H1 (cell line): ENCODE measurements at regions not wholly inside any gene's neighbourhood (a gene's known extent, or its start where the extent isn't known, plus 50 kb on each side); places are given as distances from the start of the nearest gene placed in this dataset.

Experiments
- ASH2L ChIP-seq: fragments of 200-600, 300-600 bp; sonication (generic); IDR thresholded peaks from one replicate; pipeline ENCODE4 v1.7.1; 2017; ENCODE audit warnings: low read length
- CBX8 ChIP-seq: fragments of 300-800, 300-1000 bp; sonication (generic); IDR thresholded peaks from 2 replicates; pipeline ENCODE4 v1.7.1; 2016; ENCODE audit warnings: low read depth, low read length, borderline replicate concordance
- TEAD4 ChIP-seq: IDR thresholded peaks from 2 replicates; pipeline ENCODE4 v1.6.1; 2012; ENCODE audit warnings: low read depth, low read length, inconsistent platforms, mixed read lengths
- TF ChIP-seq, protein P1 (sequence below): IDR thresholded peaks from 2 replicates; pipeline ENCODE4 v1.6.1; 2012; ENCODE audit warnings: low read length, inconsistent platforms

DNA sequence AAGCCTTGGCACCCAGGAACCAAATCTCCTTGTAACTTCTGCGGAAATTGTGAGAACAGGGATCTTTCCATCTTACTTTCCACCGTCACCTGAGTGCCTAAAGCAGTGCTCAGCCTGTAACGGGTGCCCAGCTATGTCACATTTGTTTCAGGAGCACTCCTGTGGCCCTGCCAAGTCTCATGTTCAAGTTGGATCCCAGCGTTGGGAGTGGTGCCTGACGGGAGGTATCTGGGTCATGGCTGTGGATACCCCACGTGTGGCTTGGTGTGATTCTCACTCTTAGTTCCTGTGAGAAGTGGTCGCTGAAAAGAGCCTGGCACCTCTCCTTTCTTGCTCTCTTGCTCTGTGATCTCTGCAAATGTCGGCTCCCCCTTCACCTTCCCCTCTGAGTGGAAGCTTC is 114.9 kb downstream of the UQCRFS1 start (continued):
- TF ChIP-seq, protein P1, sequence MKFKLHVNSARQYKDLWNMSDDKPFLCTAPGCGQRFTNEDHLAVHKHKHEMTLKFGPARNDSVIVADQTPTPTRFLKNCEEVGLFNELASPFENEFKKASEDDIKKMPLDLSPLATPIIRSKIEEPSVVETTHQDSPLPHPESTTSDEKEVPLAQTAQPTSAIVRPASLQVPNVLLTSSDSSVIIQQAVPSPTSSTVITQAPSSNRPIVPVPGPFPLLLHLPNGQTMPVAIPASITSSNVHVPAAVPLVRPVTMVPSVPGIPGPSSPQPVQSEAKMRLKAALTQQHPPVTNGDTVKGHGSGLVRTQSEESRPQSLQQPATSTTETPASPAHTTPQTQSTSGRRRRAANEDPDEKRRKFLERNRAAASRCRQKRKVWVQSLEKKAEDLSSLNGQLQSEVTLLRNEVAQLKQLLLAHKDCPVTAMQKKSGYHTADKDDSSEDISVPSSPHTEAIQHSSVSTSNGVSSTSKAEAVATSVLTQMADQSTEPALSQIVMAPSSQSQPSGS: no peak
- TF ChIP-seq ASH2L (no peak), CBX8 (no peak), TEAD4 (no peak)
